Calu3 (cell line): ENCODE measurements at regions not wholly inside any gene's neighbourhood (a gene's known extent, or its start where the extent isn't known, plus 50 kb on each side); places are given as distances from the start of the nearest gene placed in this dataset.

ENCODE experiments used
- BruUV-seq: library from RNA; stranded (reverse); fragments of 400-500 nt; replicated peaks from 2 replicates; lab custom pipeline; 2021; lab: Mats Ljungman, UMichigan
- CTCF ChIA-PET: fragments of 300-600 bp; sonication (Branson Sonifier 250); formaldehyde crosslinking; loops from one replicate; lab custom pipeline; 2022; ENCODE audit warnings: antibody characterized with exemption; lab: Charles Lee
- DNase-seq: peaks from one replicate; pipeline ENCODE4 v3.0.0; 2022
- H3K27ac Mint-ChIP-seq: one replicate; pipeline ENCODE4 v1.8.0; 2022; ENCODE audit warnings: mixed read lengths; ENCODE audit not compliant: unreplicated experiment
- H3K27me3 Mint-ChIP-seq: one replicate; pipeline ENCODE4 v1.8.0; 2022; ENCODE audit warnings: mixed read lengths; ENCODE audit not compliant: unreplicated experiment
- H3K36me3 Mint-ChIP-seq: one replicate; pipeline ENCODE4 v1.8.0; 2022; ENCODE audit warnings: mild to moderate bottlenecking, moderate library complexity, mixed read lengths; ENCODE audit not compliant: insufficient read depth, unreplicated experiment
- H3K4me1 Mint-ChIP-seq: one replicate; pipeline ENCODE4 v1.8.0; 2022; ENCODE audit warnings: mild to moderate bottlenecking, low read depth, mixed read lengths; ENCODE audit not compliant: unreplicated experiment
- H3K4me3 Mint-ChIP-seq: one replicate; pipeline ENCODE4 v1.8.0; 2022; ENCODE audit warnings: mild to moderate bottlenecking, low read depth, moderate library complexity, mixed read lengths; ENCODE audit not compliant: unreplicated experiment
- H3K9me3 Mint-ChIP-seq: one replicate; pipeline ENCODE4 v1.8.0; 2022; ENCODE audit warnings: low read depth, mixed read lengths; ENCODE audit not compliant: unreplicated experiment
- CTCF ChIP-seq: fragments of 200-600 bp; IDR thresholded peaks from one replicate; pipeline ENCODE4 v1.8.0; 2022; ENCODE audit warnings: antibody characterized with exemption; ENCODE audit not compliant: unreplicated experiment
- intact Hi-C: fragments of 100-400 bp; cut with micrococcal nuclease; formaldehyde crosslinking; loops from one replicate; pipeline ENCODE4 v1.10.0; 2022; ENCODE audit not compliant: unreplicated experiment

GRCh38 chr3:181633556-181633955 is 78.2 kb upstream of the SOX2 start:
- no TSS peak for BruUV-seq
- Mint-ChIP-seq H3K36me3 (no peaks in the 10 kb centered on the region), H3K9me3 (no peaks in the 10 kb centered on the region), H3K27me3 (no peaks in the 10 kb centered on the region), H3K4me1 (peaks cover 38% of the 10 kb centered on the region), H3K4me3 (no peak overlapping the region), H3K27ac (no peak overlapping the region)
- no peak for TF ChIP-seq CTCF
- intact Hi-C loops, result no loop called here
- no peak for DNase-seq
- CTCF ChIA-PET, result interaction anchor here (0.7 kb wide), 4 partner anchors 147 to 1077 kb away, joined by 4 to 10 read pairs (median 4); no protein-coding TSS in a partner anchor

GRCh38 chr3:181631901-181632300 is 79.8 kb upstream of the SOX2 start:
- no TSS peak for BruUV-seq
- H3K4me1 Mint-ChIP-seq, result peaks cover 27% of the 10 kb centered on the region
- no peak for DNase-seq
- H3K27me3 Mint-ChIP-seq, result no peaks in the 10 kb centered on the region
- H3K9me3 Mint-ChIP-seq, result no peaks in the 10 kb centered on the region
- H3K27ac Mint-ChIP-seq, result no peak overlapping the region
- CTCF ChIA-PET, result interaction anchor here (0.5 kb wide), 1 partner anchor 719 kb away, joined by 4 read pairs; the partner anchor contains the start of gene FXR1
- H3K36me3 Mint-ChIP-seq, result no peaks in the 10 kb centered on the region
- intact Hi-C loops, result no loop called here
- no peak overlapping the region for H3K4me3 Mint-ChIP-seq
- no peak for TF ChIP-seq CTCF

GRCh38 chr3:181630853-181631252 is 80.9 kb upstream of the SOX2 start:
- intact Hi-C loops, result no loop called here
- Mint-ChIP-seq H3K27ac (no peak overlapping the region), H3K9me3 (no peaks in the 10 kb centered on the region), H3K27me3 (no peaks in the 10 kb centered on the region), H3K4me1 (peaks cover 19% of the 10 kb centered on the region), H3K36me3 (no peaks in the 10 kb centered on the region), H3K4me3 (no peak overlapping the region)
- TF ChIP-seq CTCF, result no peak
- no peak for DNase-seq
- no TSS peak for BruUV-seq
- CTCF ChIA-PET, result interaction anchor here (0.6 kb wide), 1 partner anchor 71 kb away, joined by 12 read pairs; no protein-coding TSS in a partner anchor

GRCh38 chr3:181629711-181630110 is 82.0 kb upstream of the SOX2 start:
- Mint-ChIP-seq H3K27me3 (no peaks in the 10 kb centered on the region), H3K9me3 (no peaks in the 10 kb centered on the region), H3K36me3 (no peaks in the 10 kb centered on the region), H3K4me1 (peaks cover 13% of the 10 kb centered on the region), H3K4me3 (no peak overlapping the region), H3K27ac (no peak overlapping the region)
- DNase-seq, result no peak
- intact Hi-C loops, result no loop called here
- BruUV-seq, result no TSS peak
- TF ChIP-seq CTCF, result no peak
- CTCF ChIA-PET, result interaction anchor here (0.5 kb wide), 1 partner anchor 967 kb away, joined by 4 read pairs; no protein-coding TSS in a partner anchor
